ENCODE measurements at regions not wholly inside any gene's neighbourhood (a gene's known extent, or its start where the extent isn't known, plus 50 kb on each side); places are given as distances from the start of the nearest gene placed in this dataset.

- TF ChIP-seq TAF1 (IDR thresholded peaks at IDR 0.05; ENCODE audit: borderline replicate concordance, insufficient read depth, low read length) (no peak), POLR2AphosphoS5 (IDR thresholded peaks at IDR 0.05; ENCODE audit: low read depth, low read length) (no peak)
Observed at GRCh38 chr3:174784206-174784934, 74.8 kb upstream of the NAALADL2 start.
